ENCODE measurements at regions not wholly inside any gene's neighbourhood (a gene's known extent, or its start where the extent isn't known, plus 50 kb on each side); places are given as distances from the start of the nearest gene placed in this dataset.

- TF ChIP-seq POLR2A (IDR thresholded peaks at IDR 0.05) = no peak
- no peak for TF ChIP-seq POLR2AphosphoS5 (IDR thresholded peaks at IDR 0.05)
- TF ChIP-seq CTCF (IDR thresholded peaks at IDR 0.05) = no peak
Measured at GRCh38 chr13:83190020-83190419, 692.3 kb downstream of the SLITRK1 start.
